Neuronal stem cell (in vitro differentiated cells): ENCODE measurements at regions not wholly inside any gene's neighbourhood (a gene's known extent, or its start where the extent isn't known, plus 50 kb on each side); places are given as distances from the start of the nearest gene placed in this dataset.
A peak's percentile ranks its signal among the peaks of the same experiment; 100 is the strongest.

Experiments used
- DNase-seq: peaks from one replicate; pipeline ENCODE4 v3.0.0-alpha.2; 2013; ENCODE audit warnings: low spot score
- H2AFZ ChIP-seq: one replicate; pipeline ENCODE4 v1.6.1; 2013; ENCODE audit warnings: mild to moderate bottlenecking, low read length, inconsistent platforms
- H2AK5ac ChIP-seq: 2 replicates; pipeline ENCODE4 v1.6.1; 2013; ENCODE audit warnings: low read depth, mild to moderate bottlenecking, inconsistent platforms, low read length, moderate library complexity, mixed read lengths
- H2BK120ac ChIP-seq: 2 replicates; pipeline ENCODE4 v1.6.1; 2013; ENCODE audit warnings: low read depth, mild to moderate bottlenecking, inconsistent platforms, low read length, moderate library complexity, mixed read lengths
- H2BK12ac ChIP-seq: one replicate; pipeline ENCODE4 v1.6.1; 2013; ENCODE audit warnings: low read length, inconsistent platforms
- H2BK15ac ChIP-seq: 2 replicates; pipeline ENCODE4 v1.6.1; 2013; ENCODE audit warnings: mild to moderate bottlenecking, low read length, inconsistent platforms, mixed read lengths
- H2BK5ac ChIP-seq: one replicate; pipeline ENCODE4 v1.6.1; 2013; ENCODE audit warnings: inconsistent platforms, mild to moderate bottlenecking, low read length, moderate library complexity
- H3K14ac ChIP-seq: one replicate; pipeline ENCODE4 v1.6.1; 2013; ENCODE audit warnings: low read length, inconsistent platforms
- H3K18ac ChIP-seq: 2 replicates; pipeline ENCODE4 v1.6.1; 2013; ENCODE audit warnings: low read length, inconsistent platforms
- H3K23ac ChIP-seq: 2 replicates; pipeline ENCODE4 v1.6.1; 2013; ENCODE audit warnings: low read depth, mild to moderate bottlenecking, mixed read lengths, low read length, inconsistent platforms; ENCODE audit not compliant: poor library complexity
- H3K27ac ChIP-seq: replicated peaks from 3 replicates; pipeline ENCODE4 v1.5.1; 2013; ENCODE audit warnings: low read length, inconsistent platforms
- H3K27me3 ChIP-seq, 3 experiments: 2 replicates each; pipeline ENCODE4 v1.6.1; 2013; ENCODE audit warnings: low read length in 3 of 3, mild to moderate bottlenecking in 2 of 3, inconsistent platforms in 1 of 3, low read depth in 1 of 3, mixed read lengths in 1 of 3, moderate library complexity in 1 of 3; ENCODE audit not compliant: control insufficient read depth in 3 of 3, insufficient read depth in 3 of 3
- H3K36me3 ChIP-seq, 2 donors: replicated peaks in 1 of 2; 2 replicates each; pipeline ENCODE4 v1.6.1; 2013; ENCODE audit warnings: low read length in 2 of 2; ENCODE audit not compliant: control insufficient read depth in 2 of 2, insufficient read depth in 2 of 2
- H3K4ac ChIP-seq: 2 replicates; pipeline ENCODE4 v1.6.1; 2013; ENCODE audit warnings: inconsistent platforms, mild to moderate bottlenecking, low read length, moderate library complexity
- H3K4me1 ChIP-seq, 2 donors: 1 replicate in 1 of 2; 2 replicates in 1 of 2; pipeline ENCODE4 v1.6.1; 2013; ENCODE audit warnings: low read length in 2 of 2, low read depth in 1 of 2; ENCODE audit not compliant: control insufficient read depth in 2 of 2, insufficient read depth in 1 of 2
- H3K4me2 ChIP-seq: one replicate; pipeline ENCODE4 v1.6.1; 2013; ENCODE audit warnings: mild to moderate bottlenecking, low read length, inconsistent platforms; ENCODE audit not compliant: insufficient read depth, poor library complexity, severe bottlenecking
- H3K4me3 ChIP-seq, 2 donors: 2 replicates each; pipeline ENCODE4 v1.5.1; 2013; ENCODE audit warnings: low read length in 2 of 2, mild to moderate bottlenecking in 2 of 2, inconsistent platforms in 1 of 2, moderate library complexity in 1 of 2
- H3K79me1 ChIP-seq: one replicate; pipeline ENCODE4 v1.6.1; 2013; ENCODE audit warnings: low read depth, mild to moderate bottlenecking, inconsistent platforms, low read length, moderate library complexity
- H3K9ac ChIP-seq: one replicate; pipeline ENCODE4 v1.6.1; 2013; ENCODE audit warnings: mild to moderate bottlenecking, low read depth, low read length, inconsistent platforms; ENCODE audit not compliant: poor library complexity
- H3K9me3 ChIP-seq, 2 donors: replicated peaks in 1 of 2; 2 replicates each; pipeline versions ENCODE3 to v1.6.1; 2013; ENCODE audit warnings: low read length in 2 of 2, mild to moderate bottlenecking in 2 of 2, inconsistent platforms in 1 of 2, low read depth in 1 of 2, mixed read lengths in 1 of 2, moderate library complexity in 1 of 2; ENCODE audit not compliant: control insufficient read depth in 2 of 2, insufficient read depth in 1 of 2
- H4K8ac ChIP-seq: one replicate; pipeline ENCODE4 v1.6.1; 2013; ENCODE audit warnings: low read depth, mild to moderate bottlenecking, inconsistent platforms, low read length, moderate library complexity
- H4K91ac ChIP-seq: one replicate; pipeline ENCODE4 v1.6.1; 2013; ENCODE audit warnings: low read length, low read depth, mild to moderate bottlenecking, inconsistent platforms; ENCODE audit not compliant: poor library complexity
- WGBS, 2 donors: extraction: QIAGEN DNeasy Blood & Tissue Kit; methylation state at CpG; one replicate each; pipeline ENCODE4 v1.1.7; 2013; ENCODE audit warnings: missing lambda C conversion rate in 2 of 2, mixed read lengths in 1 of 2; ENCODE audit not compliant: insufficient read length in 2 of 2, insufficient replicate concordance in 1 of 2; ENCODE audit errors: extremely low coverage in 2 of 2; 5-methylcytosine and 5-hydroxymethylcytosine counted together

GRCh38 chr7:130843703-130844102, 109.7 kb upstream of the KLF14 start:
- H3K4me1 ChIP-seq, result no peaks in the 10 kb centered on the region
- no peak overlapping the region for H3K14ac ChIP-seq
- H2BK15ac ChIP-seq, result no peak overlapping the region
- H3K4ac ChIP-seq, result no peak overlapping the region
- H3K9ac ChIP-seq, result peak overlapping the region; percentile 33
- no peak for DNase-seq
- no peaks in the 10 kb centered on the region for H3K36me3 ChIP-seq
- H3K79me1 ChIP-seq, result no peaks in the 10 kb centered on the region
- H2AK5ac ChIP-seq, result no peak overlapping the region
- H3K27ac ChIP-seq, result no peak overlapping the region
- H2BK12ac ChIP-seq, result no peak overlapping the region
- no peak overlapping the region for H2AFZ ChIP-seq
- H3K18ac ChIP-seq, result no peak overlapping the region
- H3K4me3 ChIP-seq, result no peak overlapping the region
- WGBS, 2 donors, result no CpG with 5 or more reads among the region's 11 CpGs
- no peak overlapping the region for H3K4me2 ChIP-seq
- peaks cover 0 to 9% (median 0%) of the 10 kb centered on the region in 3 experiments for H3K27me3 ChIP-seq
- no peak overlapping the region for H2BK5ac ChIP-seq
- H2BK120ac ChIP-seq, result no peak overlapping the region
- no peaks in the 10 kb centered on the region for H3K9me3 ChIP-seq
- H3K23ac ChIP-seq, result no peak overlapping the region
- no peak overlapping the region for H4K8ac ChIP-seq
- peak overlapping the region; percentile 32 for H4K91ac ChIP-seq

GRCh38 chr7:130844811-130845580, 111.0 kb upstream of the KLF14 start:
- Histone ChIP-seq H3K14ac (no peak overlapping the region), H4K8ac (no peak overlapping the region), H2BK12ac (no peak overlapping the region), H3K9me3 (no peaks in the 10 kb centered on the region), H3K79me1 (no peaks in the 10 kb centered on the region), H2BK5ac (no peak overlapping the region), H3K27me3 (peaks cover 0 to 9% (median 0%) of the 10 kb centered on the region in 3 experiments), H2AFZ (no peak overlapping the region), H3K23ac (no peak overlapping the region), H3K9ac (no peak overlapping the region), H3K4me2 (no peak overlapping the region), H3K36me3 (no peaks in the 10 kb centered on the region), H3K4ac (no peak overlapping the region), H2BK120ac (no peak overlapping the region), H4K91ac (no peak overlapping the region), H3K27ac (no peak overlapping the region), H2BK15ac (no peak overlapping the region), H3K18ac (no peak overlapping the region), H2AK5ac (no peak overlapping the region), H3K4me1 (no peaks in the 10 kb centered on the region), H3K4me3 (no peak overlapping the region)
- no peak for DNase-seq
- WGBS, 2 donors, result no CpG with 5 or more reads among the region's 11 CpGs

GRCh38 chr7:130845581-130846085, 111.6 kb upstream of the KLF14 start:
- Histone ChIP-seq H3K4ac (no peak overlapping the region), H3K4me2 (no peak overlapping the region), H3K27me3 (peaks cover 0 to 9% (median 0%) of the 10 kb centered on the region in 3 experiments), H3K4me3 (no peak overlapping the region), H3K4me1 (no peaks in the 10 kb centered on the region), H3K36me3 (no peaks in the 10 kb centered on the region), H3K23ac (no peak overlapping the region), H3K79me1 (no peaks in the 10 kb centered on the region), H2BK12ac (no peak overlapping the region), H2AK5ac (no peak overlapping the region), H3K27ac (no peak overlapping the region), H2BK5ac (no peak overlapping the region), H4K8ac (no peak overlapping the region), H2BK15ac (no peak overlapping the region), H2BK120ac (no peak overlapping the region), H2AFZ (no peak overlapping the region), H4K91ac (no peak overlapping the region), H3K9me3 (no peaks in the 10 kb centered on the region), H3K18ac (no peak overlapping the region), H3K14ac (no peak overlapping the region), H3K9ac (no peak overlapping the region)
- WGBS, 2 donors, result no CpG with 5 or more reads among the region's 11 CpGs
- no peak for DNase-seq

- Histone ChIP-seq H2BK15ac (no peak overlapping the region), H3K36me3 (no peaks in the 10 kb centered on the region), H2BK5ac (no peak overlapping the region), H3K14ac (no peak overlapping the region), H3K4ac (no peak overlapping the region), H2AFZ (no peak overlapping the region), H3K18ac (no peak overlapping the region), H4K91ac (no peak overlapping the region), H3K9ac (no peak overlapping the region), H3K27ac (no peak overlapping the region), H2BK12ac (no peak overlapping the region), H4K8ac (no peak overlapping the region), H3K27me3 (peaks cover 0 to 4% (median 0%) of the 10 kb centered on the region in 3 experiments), H3K4me1 (no peaks in the 10 kb centered on the region), H3K9me3 (no peaks in the 10 kb centered on the region), H2BK120ac (no peak overlapping the region), H3K4me2 (no peak overlapping the region), H3K4me3 (no peak overlapping the region), H2AK5ac (no peak overlapping the region), H3K23ac (no peak overlapping the region), H3K79me1 (no peaks in the 10 kb centered on the region)
- DNase-seq, result no peak
- no CpG with 5 or more reads among the region's 2 CpGs for WGBS, 2 donors
Observed at GRCh38 chr7:130849604-130850003, 115.6 kb upstream of the KLF14 start.
